ENCODE measurements at regions not wholly inside any gene's neighbourhood (a gene's known extent, or its start where the extent isn't known, plus 50 kb on each side); places are given as distances from the start of the nearest gene placed in this dataset.
"Not testable (repeated sequence)": the region's sequence is repeated elsewhere in the genome, so short reads cannot be mapped to it uniquely, and the experiment has no call there.

DNA sequence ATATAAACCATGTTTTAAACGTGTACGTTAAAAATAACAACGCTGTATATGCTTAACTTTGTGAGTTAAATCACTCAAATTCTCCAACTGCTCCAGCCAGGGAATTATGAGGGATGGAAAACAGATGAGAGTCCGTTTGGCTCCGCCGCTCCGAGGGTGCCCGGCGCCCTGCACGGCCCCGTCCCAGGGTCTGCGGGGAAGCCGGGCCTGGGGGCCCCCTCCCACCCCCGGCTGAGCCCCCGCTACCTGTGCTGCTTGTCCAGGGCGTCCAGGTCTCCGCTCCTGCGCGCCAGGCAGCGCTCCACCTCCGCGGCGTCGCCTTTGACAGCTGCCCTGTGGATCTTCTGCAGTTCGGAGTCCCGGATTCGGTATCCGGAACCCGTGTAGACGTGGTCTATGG, 415.5 kb downstream of the FOXD4L4 start:
- DNase-seq (ENCODE audit: low spot score) = not testable (repeated sequence)

DNA sequence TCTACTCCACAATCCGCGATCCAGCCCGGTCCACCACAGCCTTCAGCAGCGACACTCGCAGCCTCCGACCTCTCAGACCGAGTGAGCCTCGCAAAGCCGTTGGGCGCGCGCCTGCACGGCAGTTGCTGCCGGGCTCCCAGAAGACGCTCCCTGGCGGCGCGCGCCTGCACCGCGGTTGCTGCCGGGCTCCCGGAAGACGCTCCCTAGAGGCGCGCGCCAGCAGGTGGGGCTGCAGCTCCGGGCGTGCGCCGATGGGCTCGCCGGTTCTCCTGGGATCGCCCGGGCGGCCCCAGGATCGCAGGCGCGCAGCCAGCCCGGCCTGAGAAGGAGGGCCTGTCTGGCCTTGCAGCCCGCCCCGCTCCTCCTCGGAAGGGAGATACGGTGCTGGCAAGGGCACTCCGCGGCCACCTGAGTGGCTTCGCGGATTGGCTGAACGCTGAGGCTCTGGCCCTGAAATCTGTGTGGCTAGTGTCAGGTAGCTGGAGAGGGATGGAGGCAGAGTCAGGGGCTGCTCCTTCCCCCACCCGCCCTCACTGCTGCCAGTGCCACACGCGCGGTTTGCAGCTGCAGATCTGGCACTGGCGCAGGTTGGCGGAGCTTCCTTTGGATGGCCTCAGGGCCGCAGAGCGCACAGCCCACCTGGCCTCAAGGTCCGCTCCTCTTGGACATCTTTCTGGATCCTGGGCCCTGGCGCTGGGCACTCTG, 416.2 kb downstream of the FOXD4L4 start:
- peak; percentile 46 for DNase-seq (ENCODE audit: low spot score)

DNA sequence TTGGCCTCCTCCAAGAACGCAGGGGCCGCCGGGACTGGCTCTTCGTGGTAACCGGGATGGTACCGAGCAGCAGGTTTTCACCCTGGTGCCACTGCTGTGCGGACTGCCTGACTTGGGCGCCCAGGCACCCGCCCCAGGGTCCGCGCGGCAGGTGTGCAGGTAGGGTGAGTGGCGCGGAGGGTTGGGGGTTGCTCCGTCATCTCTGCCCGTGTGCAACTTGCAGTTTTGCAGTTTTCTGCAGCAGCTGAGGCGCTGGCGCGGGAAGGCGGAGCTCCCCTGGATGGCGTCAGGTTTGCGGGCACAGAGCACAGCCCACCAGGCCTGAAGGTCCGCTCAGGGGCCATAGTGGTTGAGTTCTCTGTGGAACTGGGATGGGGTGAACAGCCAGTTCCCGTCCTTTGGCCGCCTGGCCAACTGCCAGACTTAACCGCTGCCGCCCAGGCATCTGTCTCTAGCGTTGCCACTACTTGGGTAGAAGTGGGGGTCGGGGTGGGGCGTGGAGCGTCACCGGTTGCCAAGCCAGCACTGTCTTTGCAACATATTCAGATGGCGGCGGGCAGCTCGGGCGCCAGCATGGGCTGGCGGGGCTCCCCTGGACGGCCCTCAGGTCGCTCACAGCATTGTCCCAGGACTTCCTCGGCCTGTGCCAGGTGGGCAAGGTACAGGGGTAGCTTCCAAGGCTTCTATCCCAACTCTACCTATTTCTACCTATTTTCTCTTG, 417.2 kb downstream of the FOXD4L4 start:
- not testable (repeated sequence) for DNase-seq (ENCODE audit: low spot score)

DNA sequence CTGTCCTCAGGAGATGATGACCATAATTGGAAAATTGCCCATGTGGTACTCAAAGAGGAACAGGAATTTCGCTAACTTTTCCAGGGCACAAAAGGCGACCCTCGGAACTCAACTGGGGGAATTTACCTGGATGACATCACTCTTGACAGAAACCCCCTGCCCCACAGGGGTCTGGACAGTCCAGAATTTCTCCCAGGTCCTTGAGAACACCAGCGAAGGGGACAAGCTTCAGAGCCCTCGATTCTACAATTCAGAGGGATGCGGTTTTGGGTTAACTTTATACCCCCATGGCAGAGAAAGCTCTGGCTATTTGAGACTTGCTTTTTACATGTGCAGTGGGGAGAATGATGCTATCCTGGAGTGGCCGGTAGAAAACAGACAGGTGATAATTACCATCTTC, 445.4 kb downstream of the FOXD4L4 start:
- DNase-seq (ENCODE audit: low spot score) = not testable (repeated sequence)

DNA sequence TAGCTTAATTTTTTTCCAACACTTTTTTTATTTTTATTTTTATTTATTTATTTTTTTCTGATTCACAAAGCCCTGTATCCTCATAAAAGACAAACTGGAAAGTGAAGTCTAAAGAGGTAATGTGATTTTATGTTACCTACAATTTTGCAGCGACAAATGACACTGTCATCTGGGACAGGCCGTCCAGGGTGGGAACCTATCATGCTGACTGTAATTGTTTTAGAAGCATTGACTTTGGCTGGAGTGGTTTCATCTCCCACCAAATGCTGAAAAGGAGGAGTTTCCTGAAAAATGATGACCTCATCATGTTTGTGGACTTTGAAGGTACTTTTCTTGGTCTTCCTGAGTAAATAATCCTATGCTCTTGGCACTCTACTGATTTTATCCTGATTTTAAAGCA, 446.7 kb downstream of the FOXD4L4 start:
- not testable (repeated sequence) for DNase-seq (ENCODE audit: low spot score)

- DNase-seq (ENCODE audit: low spot score) = peak; percentile 33
Measured at GRCh38 chr9:66197199-66197598, 460.3 kb downstream of the FOXD4L4 start.

- DNase-seq (ENCODE audit: low spot score) = not testable (repeated sequence)
Measured at GRCh38 chr9:66198421-66198820, 461.5 kb downstream of the FOXD4L4 start.

DNA sequence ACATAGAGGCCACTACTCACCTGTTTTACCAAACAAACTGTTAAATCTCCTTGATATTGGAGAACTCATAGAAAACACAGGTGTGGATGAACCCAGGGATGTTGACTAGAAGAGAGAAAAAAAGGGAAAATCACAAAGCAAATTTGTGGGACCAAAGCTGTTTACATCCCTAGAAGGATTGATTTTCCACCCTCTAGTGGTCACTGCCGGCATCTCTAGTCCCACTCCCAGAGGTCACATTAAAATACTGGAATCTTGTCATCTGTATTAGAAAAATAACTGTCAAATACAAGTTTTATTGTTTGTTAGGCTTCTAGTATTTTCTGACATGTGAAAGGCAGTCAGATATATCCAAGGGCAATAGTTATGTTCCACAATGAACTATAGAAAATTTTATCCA, 469.7 kb downstream of the FOXD4L4 start:
- DNase-seq (ENCODE audit: low spot score) = not testable (repeated sequence)

- DNase-seq (ENCODE audit: low spot score) = not testable (repeated sequence)
Measured at GRCh38 chr9:66207914-66208313, 471.0 kb downstream of the FOXD4L4 start.

DNA sequence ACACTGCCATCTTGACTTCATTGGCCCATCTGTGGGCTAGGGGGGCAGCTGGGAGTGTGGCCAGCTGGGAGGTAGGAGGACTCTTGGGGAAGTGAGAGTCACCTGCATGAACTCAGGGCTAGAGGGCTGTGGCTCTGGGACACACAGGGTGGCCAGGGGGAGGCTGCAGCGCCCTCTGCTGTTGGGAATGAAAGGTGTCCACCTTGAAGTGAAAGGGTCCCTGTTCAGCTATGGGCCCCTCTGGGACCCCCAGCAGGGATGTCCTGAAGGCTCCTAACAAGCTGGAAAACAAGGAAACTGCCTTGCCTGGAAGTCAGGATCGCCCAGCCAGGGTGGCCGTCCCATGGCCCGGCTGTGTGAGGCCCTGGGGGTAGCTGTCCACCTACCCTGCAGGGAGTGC, 507.8 kb downstream of the FOXD4L4 start:
- not testable (repeated sequence) for DNase-seq (ENCODE audit: low spot score)

GRCh38 chr9:66245481-66245880, 508.5 kb downstream of the FOXD4L4 start:
- not testable (repeated sequence) for DNase-seq (ENCODE audit: low spot score)

DNA sequence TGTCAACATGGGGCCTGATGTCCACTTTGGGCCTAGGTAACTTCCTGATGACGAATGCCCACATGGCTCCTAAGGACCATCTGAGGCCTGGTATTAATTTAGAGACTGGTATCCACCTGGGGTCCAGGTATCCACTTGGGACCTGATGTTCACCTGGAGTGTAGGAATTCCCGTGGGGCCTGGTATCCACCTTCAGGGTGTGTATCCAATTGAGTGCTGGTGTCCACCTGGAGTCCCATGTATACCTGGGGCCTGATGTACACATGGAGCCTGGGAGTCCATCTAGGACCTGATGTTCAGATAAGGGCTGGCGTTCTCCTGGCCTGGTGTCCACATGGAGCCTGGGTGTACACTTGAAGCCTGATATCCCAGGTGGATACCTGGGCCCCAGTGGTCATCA, 520.6 kb downstream of the FOXD4L4 start:
- DNase-seq (ENCODE audit: low spot score) = not testable (repeated sequence)

DNA sequence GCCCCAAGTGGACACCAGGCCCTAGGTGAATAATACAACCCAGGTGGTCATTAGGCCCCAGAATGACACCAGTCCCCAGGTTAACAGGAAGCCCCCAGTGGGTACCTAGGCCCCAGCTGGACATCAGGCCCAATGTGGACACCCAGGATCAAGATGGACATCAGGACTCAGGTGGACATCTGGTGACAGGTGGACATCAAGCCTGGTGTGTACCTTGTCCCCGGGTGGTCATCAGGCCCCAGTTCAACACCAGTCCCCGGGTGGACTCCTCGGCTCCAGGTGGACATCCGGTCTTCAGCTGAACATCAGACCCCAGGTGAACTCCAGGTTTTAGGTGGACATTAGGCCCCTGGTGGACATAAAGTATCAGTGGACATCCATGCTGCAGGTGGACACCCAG, 524.6 kb downstream of the FOXD4L4 start:
- DNase-seq (ENCODE audit: low spot score) = not testable (repeated sequence)

- peak; percentile 28 for DNase-seq (ENCODE audit: low spot score)
Measured at GRCh38 chr9:66263621-66264020, 526.7 kb downstream of the FOXD4L4 start.

DNA sequence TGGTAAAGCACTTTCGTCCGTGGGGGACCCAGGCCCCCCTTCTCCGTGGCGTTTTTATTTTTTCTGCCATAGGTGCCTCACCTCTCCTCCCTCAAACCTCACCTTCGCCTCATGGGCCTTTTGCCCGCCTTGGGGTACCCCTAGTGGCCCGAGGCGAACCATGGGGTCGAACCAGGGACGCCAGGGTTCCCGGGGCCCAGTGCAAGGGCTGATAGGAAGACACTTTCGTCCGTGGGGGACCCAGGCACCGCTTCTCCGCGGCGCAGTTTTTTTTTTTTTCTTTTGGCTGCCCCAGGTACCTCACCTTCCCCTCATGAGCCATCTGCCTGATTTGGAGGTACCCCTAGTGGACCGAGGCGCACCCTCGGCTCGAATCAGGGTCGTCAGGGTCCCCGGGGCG, 527.8 kb downstream of the FOXD4L4 start:
- peak; percentile 54 for DNase-seq (ENCODE audit: low spot score)

DNA sequence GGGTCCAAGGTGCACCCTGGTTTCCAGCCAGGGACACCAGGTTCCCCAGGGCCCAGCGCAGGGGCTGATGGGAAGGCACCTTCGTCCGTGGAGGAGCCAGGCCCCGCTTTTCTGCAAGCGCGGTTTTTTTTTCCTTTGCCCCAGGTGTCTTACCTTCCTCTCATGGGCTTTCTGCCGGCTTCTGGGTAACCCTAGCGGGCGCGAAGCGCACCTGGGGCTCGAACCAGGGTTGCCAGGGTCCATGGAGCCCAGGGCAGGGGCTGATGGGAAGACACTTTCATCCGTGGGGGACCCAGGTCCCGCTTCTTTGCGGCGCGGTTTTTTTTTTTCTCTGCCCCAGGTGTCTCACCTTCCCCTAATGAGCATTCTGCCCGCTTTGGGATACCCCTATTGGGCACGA, 529.3 kb downstream of the FOXD4L4 start:
- not testable (repeated sequence) for DNase-seq (ENCODE audit: low spot score)

DNA sequence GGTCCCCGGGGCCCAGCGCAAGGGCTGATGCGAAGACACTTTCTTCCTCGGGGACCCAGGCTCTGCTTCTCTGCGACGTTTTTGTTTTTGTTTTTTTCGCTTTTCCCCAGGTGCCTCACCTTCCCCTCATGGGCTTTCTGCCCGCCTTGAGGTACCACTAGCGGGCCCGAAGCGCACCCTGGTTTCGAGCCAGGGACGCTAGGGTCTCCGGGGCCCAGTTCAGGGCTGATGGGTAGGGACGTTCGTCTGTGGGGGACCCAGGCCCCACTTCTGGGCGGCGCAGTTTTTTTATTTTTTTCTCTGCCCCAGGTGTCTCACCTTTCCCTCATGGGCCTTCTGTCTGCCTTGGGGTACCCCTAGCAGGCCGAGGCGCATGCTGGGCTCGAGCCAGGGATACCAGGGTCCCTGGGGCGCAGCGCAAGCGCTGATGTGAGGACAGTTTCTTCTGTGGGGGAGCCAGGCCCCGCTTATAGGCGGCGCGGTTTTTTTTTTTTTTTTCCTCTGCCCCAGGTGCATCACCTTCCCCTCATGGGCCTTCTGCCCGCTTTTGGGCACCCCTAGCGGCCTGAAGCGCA, 530.0 kb downstream of the FOXD4L4 start:
- DNase-seq (ENCODE audit: low spot score) = not testable (repeated sequence)

- peak; percentile 25 for DNase-seq (ENCODE audit: low spot score)
Measured at GRCh38 chr9:66267684-66268083, 530.7 kb downstream of the FOXD4L4 start.

GRCh38 chr9:66269024-66269423, 532.1 kb downstream of the FOXD4L4 start:
- not testable (repeated sequence) for DNase-seq (ENCODE audit: low spot score)

GRCh38 chr9:66269783-66270182, 532.8 kb downstream of the FOXD4L4 start:
- DNase-seq (ENCODE audit: low spot score) = not testable (repeated sequence)

GRCh38 chr9:66278809-66279208, 541.9 kb downstream of the FOXD4L4 start:
- not testable (repeated sequence) for DNase-seq (ENCODE audit: low spot score)
